HEK293 (cell line): ENCODE measurements at regions not wholly inside any gene's neighbourhood (a gene's known extent, or its start where the extent isn't known, plus 50 kb on each side); places are given as distances from the start of the nearest gene placed in this dataset.

ENCODE experiments used
- BCL11A ChIP-seq: fragments of 450-650 bp; formaldehyde crosslinking; IDR thresholded peaks from 2 replicates; pipeline ENCODE4 v1.5.1; 2016; ENCODE audit warnings: low read depth, missing biosample characterization, missing genetic modification characterization
- GLI2 ChIP-seq: fragments of 450-650 bp; formaldehyde crosslinking; IDR thresholded peaks from 2 replicates; pipeline ENCODE4; 2017; ENCODE audit warnings: missing biosample characterization, missing genetic modification characterization, low read depth, borderline replicate concordance
- YY1 ChIP-seq: fragments of 450-650 bp; formaldehyde crosslinking; IDR thresholded peaks from 2 replicates; pipeline ENCODE4 v1.5.1; 2018; ENCODE audit warnings: missing biosample characterization, missing genetic modification characterization
- ZNF169 ChIP-seq: fragments of 450-650 bp; formaldehyde crosslinking; IDR thresholded peaks from 2 replicates; pipeline ENCODE4 v1.5.1; 2016; ENCODE audit warnings: missing biosample characterization, missing genetic modification characterization
- ZNF266 ChIP-seq: fragments of 450-650 bp; formaldehyde crosslinking; IDR thresholded peaks from 2 replicates; pipeline ENCODE4 v1.5.1; 2016; ENCODE audit warnings: missing biosample characterization, missing genetic modification characterization, low read depth
- ZNF302 ChIP-seq: fragments of 450-650 bp; formaldehyde crosslinking; IDR thresholded peaks from 2 replicates; pipeline ENCODE4 v1.5.1; 2016; ENCODE audit warnings: missing biosample characterization, missing genetic modification characterization, low read depth
- ZNF561 ChIP-seq: fragments of 450-650 bp; IDR thresholded peaks from 2 replicates; pipeline ENCODE4 v1.5.1; 2018; ENCODE audit warnings: missing biosample characterization, missing genetic modification characterization, borderline replicate concordance
- ZNF623 ChIP-seq: fragments of 450-650 bp; formaldehyde crosslinking; IDR thresholded peaks from 2 replicates; pipeline ENCODE4 v1.5.1; 2016; ENCODE audit warnings: missing biosample characterization, missing genetic modification characterization
- ZNF660 ChIP-seq: fragments of 450-650 bp; IDR thresholded peaks from 2 replicates; pipeline ENCODE4 v1.5.1; 2018; ENCODE audit warnings: missing biosample characterization, mild to moderate bottlenecking, missing genetic modification characterization
- TF ChIP-seq, protein P1 (sequence below): fragments of 450-650 bp; formaldehyde crosslinking; IDR thresholded peaks from 2 replicates; pipeline ENCODE4 v1.5.1; 2016; ENCODE audit warnings: missing biosample characterization, missing genetic modification characterization
- TF ChIP-seq, protein P2 (sequence below): fragments of 450-650 bp; formaldehyde crosslinking; IDR thresholded peaks from 2 replicates; pipeline ENCODE4 v1.5.1; 2016; ENCODE audit warnings: missing biosample characterization, missing genetic modification characterization
- TF ChIP-seq, protein P3 (sequence below): fragments of 450-650 bp; formaldehyde crosslinking; IDR thresholded peaks from 2 replicates; pipeline ENCODE4 v1.5.1; 2016; ENCODE audit warnings: missing biosample characterization, missing genetic modification characterization, borderline replicate concordance

DNA sequence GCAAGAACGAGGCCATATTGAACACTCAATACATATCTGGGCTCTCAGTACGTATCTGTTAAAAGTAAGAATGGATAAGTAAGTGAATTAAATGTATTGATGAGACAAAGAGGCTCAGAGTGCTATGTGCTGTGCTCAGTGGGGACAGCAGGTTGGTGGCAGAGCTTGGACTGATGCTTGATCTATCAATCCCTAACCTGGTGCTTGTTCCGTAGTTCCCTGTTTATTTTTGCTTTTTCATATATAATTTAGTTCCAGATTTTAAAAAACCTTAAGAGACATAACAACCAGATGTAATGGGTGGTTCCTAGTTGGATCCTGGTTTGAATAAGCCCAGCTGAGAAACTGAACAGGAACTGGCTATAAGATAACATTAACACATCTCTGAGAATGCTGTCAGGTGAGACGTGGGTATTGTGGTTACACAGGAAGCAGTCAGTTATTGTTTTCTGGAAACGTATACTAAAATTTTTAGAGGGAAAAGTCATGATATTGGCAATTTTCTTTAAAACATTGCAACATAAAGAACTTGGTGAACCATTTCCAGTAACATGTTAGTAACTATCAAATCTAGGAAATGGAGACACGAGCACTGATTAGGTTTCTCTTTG, 120.5 kb downstream of the FOXB1 start:
- TF ChIP-seq, protein P1, sequence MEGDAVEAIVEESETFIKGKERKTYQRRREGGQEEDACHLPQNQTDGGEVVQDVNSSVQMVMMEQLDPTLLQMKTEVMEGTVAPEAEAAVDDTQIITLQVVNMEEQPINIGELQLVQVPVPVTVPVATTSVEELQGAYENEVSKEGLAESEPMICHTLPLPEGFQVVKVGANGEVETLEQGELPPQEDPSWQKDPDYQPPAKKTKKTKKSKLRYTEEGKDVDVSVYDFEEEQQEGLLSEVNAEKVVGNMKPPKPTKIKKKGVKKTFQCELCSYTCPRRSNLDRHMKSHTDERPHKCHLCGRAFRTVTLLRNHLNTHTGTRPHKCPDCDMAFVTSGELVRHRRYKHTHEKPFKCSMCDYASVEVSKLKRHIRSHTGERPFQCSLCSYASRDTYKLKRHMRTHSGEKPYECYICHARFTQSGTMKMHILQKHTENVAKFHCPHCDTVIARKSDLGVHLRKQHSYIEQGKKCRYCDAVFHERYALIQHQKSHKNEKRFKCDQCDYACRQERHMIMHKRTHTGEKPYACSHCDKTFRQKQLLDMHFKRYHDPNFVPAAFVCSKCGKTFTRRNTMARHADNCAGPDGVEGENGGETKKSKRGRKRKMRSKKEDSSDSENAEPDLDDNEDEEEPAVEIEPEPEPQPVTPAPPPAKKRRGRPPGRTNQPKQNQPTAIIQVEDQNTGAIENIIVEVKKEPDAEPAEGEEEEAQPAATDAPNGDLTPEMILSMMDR (tag by site-specific recombination): no peak
- TF ChIP-seq, protein P2, sequence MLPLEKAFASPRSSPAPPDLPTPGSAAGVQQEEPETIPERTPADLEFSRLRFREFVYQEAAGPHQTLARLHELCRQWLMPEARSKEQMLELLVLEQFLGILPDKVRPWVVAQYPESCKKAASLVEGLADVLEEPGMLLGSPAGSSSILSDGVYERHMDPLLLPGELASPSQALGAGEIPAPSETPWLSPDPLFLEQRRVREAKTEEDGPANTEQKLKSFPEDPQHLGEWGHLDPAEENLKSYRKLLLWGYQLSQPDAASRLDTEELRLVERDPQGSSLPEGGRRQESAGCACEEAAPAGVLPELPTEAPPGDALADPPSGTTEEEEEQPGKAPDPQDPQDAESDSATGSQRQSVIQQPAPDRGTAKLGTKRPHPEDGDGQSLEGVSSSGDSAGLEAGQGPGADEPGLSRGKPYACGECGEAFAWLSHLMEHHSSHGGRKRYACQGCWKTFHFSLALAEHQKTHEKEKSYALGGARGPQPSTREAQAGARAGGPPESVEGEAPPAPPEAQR: no peak
- TF ChIP-seq ZNF266 (no peak), YY1 (tag by site-specific recombination) (no peak), ZNF660 (tag by site-specific recombination) (no peak), ZNF623 (no peak), ZNF169 (tag by site-specific recombination) (no peak), BCL11A (no peak), ZNF302 (tag by site-specific recombination) (no peak), GLI2 (no peak), ZNF561 (tag by site-specific recombination) (no peak)
- TF ChIP-seq, protein P3, sequence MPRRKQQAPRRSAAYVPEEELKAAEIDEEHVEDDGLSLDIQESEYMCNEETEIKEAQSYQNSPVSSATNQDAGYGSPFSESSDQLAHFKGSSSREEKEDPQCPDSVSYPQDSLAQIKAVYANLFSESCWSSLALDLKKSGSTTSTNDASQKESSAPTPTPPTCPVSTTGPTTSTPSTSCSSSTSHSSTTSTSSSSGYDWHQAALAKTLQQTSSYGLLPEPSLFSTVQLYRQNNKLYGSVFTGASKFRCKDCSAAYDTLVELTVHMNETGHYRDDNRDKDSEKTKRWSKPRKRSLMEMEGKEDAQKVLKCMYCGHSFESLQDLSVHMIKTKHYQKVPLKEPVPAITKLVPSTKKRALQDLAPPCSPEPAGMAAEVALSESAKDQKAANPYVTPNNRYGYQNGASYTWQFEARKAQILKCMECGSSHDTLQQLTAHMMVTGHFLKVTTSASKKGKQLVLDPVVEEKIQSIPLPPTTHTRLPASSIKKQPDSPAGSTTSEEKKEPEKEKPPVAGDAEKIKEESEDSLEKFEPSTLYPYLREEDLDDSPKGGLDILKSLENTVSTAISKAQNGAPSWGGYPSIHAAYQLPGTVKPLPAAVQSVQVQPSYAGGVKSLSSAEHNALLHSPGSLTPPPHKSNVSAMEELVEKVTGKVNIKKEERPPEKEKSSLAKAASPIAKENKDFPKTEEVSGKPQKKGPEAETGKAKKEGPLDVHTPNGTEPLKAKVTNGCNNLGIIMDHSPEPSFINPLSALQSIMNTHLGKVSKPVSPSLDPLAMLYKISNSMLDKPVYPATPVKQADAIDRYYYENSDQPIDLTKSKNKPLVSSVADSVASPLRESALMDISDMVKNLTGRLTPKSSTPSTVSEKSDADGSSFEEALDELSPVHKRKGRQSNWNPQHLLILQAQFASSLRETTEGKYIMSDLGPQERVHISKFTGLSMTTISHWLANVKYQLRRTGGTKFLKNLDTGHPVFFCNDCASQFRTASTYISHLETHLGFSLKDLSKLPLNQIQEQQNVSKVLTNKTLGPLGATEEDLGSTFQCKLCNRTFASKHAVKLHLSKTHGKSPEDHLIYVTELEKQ (tag by site-specific recombination): no peak
